HG03095 (cell line): ENCODE measurements at regions not wholly inside any gene's neighbourhood (a gene's known extent, or its start where the extent isn't known, plus 50 kb on each side); places are given as distances from the start of the nearest gene placed in this dataset.
A peak's percentile ranks its signal among the peaks of the same experiment; 100 is the strongest.
"Not testable (repeated sequence)": the region's sequence is repeated elsewhere in the genome, so short reads cannot be mapped to it uniquely, and the experiment has no call there.

ENCODE experiments used
- ATAC-seq: cut with Tn5 transposase; IDR thresholded peaks from one replicate; pipeline ENCODE4 v1.9.1; 2021; ENCODE audit warnings: moderate library complexity; ENCODE audit not compliant: unreplicated experiment

DNA sequence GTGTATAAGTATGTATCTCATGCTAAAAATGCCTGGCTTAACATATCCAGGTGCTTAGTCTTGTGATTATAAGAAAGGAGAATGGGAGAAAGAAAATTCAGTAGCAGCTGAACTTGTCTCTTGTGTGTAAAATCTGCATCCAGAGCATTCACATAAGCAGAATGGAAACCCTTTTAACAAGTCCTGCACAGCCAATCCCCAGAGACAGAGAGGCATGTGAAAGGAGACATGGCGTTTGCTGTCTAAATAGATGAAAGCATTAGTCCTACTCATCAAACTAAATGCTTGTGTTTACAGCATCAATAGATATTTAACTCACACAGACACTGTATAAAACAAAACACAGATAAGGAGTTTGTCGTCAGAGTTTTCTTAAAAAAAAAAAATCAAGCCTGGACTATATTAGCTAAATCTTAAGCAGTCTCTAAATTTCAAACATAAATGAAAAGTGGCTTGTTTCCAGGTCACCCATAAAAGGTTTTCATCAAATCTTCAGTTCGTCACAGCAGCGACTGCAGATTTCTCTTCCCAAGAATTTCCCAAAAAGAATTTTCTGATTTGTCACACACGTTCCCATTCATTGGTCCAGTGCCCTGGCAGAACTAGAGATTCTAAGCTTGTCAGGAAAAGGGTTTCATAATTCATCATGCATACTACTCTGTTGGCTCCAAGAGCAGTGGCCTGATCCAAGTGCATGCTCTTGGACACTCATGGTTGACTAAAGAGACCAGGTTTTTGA is 249.2 kb downstream of the BTG1 start:
- ATAC-seq: no peak

DNA sequence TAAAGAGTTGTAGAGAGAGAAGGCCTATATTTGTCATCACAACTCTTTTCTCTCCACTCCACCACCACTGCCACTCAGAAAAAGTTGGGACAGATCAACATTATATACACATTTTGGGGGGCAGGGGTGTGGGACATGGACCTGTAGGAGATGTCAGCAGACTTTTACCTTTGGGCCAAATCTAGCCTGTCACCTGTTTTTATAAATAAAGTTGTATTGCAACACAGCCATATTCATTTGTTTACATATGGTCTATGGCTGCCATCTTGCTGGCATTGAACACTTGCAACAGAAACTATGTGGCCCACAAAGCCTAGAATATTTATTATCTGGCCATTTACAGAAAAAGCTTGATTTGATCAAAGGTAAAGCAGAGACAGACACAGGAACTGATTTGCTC is 250.7 kb downstream of the BTG1 start:
- no peak for ATAC-seq

DNA sequence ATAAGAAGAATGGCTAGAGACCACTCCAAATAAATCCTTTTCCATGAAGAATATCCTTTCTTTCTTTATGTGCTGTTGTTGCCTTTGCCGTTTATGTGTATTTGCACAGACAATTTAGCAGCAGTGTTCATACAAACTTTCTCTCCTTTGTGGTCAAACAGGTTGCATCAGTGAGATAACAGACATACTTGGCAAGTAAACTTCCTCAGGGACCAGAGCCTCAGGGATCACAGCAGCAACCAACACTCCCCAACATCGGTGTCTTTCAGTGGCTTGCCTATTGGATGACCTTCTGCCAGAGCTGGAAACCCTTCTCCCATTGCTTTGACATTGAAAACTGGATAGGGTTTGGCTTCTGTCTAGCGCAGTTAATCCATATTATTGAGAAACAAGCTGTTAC is 252.2 kb downstream of the BTG1 start:
- no peak for ATAC-seq

DNA sequence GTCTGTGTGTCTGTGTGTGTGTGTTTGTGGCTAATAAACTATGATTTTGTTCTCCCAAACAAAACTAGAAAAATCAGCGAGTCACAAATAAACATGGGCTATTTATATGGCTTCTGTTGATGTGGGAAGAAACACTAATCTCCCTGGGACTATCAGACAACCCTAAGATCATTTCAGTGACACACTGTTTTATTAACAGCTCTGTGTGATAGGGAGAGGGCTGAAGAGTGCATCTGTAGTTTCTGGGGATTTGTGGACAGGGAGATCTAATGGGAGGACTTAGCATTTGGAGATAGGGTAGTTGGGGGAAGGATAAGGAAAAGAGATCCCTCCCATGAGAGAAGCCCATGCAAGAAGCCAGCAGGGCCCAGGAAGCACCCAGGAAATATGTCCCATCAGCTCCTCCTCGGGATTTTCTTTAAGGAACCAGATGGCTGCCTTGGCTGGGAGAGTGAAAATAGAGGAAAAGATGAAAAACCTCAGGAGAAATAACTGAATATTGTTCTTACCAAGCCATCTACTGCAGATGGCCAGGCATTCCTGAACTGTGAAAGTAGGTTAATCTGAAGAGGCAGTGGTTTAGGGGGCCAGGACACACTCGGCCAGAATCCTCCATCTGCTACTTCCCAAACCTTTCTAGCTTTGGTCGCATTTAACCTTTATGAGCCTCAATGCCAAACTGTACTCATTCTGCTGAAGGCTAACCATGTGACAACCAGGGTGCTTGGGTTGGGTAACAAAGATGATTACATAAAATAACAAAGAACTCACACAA is 253.4 kb downstream of the BTG1 start:
- ATAC-seq: no peak

DNA sequence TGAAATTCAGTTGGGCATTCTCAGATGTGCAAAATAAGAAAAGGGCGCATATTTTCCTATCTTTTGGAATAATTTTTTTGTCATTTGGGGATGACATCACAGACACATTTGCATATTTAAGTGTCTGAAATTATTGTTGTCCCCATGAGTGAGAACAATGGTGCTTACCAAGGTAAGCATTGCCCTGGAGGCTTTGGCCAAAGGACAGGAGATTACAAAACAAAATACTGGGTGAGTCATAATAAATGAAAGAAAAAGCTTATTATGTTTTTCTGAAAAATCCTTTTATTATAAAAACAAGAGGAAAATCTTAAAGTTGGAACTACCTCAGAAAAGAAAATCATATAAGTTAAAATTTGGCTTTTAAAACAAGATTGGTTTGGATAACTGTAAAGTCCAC is 254.9 kb downstream of the BTG1 start:
- no peak for ATAC-seq

DNA sequence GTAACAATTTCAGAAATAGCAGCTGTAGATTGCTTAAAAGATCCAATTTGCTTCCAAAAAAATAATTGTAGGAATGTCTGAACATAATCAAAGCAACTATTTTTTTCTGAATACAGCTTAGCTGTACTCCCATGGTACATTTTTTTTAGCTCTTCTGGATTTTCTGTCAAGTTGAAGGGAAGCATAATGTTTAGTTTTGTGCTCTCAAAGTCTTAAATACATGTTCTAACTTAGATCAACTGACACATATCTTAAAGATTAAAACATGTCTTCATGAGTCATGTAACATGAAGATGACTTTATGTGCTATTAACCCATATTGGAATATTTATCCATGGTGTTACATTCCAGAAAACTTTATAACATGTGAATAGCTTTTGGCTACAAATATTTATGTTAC is 255.7 kb downstream of the BTG1 start:
- ATAC-seq: no peak

DNA sequence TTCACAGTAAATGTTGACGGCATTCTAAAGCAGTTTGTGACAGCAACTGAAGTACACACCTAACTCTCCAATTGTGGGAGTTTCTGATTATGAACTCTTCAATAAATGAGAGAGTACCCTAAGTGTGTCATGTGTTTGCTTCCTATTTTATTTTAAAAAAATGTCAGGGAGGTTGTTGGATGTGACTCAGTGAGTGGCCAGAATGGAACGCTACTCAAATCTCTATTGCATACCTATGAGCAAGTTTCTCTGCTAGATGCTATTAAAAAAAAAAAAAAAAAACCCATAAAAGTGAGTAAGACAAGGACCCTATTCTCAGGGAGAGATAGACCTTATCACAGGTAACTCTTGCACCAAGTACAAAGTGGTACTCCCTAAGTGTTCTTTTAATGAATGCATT is 256.6 kb downstream of the BTG1 start:
- ATAC-seq: no peak

DNA sequence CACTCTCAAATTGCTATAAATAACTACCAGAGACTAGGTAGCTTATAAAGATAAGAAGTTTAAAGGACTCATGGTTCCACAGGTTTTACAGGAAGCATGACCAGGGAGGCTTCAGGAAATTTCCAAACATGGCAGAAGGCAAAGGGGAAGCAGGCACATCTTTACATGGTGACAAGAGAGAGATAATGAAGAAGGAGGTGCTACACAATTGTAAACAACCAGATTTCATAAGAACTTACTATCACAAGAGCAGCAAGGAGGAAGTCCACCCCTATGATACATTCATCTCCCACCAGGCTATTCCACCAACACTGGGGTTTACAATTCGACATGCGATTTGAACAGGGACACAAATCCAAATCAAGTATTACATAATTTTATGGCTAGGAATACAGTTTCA is 257.7 kb downstream of the BTG1 start:
- no peak for ATAC-seq

DNA sequence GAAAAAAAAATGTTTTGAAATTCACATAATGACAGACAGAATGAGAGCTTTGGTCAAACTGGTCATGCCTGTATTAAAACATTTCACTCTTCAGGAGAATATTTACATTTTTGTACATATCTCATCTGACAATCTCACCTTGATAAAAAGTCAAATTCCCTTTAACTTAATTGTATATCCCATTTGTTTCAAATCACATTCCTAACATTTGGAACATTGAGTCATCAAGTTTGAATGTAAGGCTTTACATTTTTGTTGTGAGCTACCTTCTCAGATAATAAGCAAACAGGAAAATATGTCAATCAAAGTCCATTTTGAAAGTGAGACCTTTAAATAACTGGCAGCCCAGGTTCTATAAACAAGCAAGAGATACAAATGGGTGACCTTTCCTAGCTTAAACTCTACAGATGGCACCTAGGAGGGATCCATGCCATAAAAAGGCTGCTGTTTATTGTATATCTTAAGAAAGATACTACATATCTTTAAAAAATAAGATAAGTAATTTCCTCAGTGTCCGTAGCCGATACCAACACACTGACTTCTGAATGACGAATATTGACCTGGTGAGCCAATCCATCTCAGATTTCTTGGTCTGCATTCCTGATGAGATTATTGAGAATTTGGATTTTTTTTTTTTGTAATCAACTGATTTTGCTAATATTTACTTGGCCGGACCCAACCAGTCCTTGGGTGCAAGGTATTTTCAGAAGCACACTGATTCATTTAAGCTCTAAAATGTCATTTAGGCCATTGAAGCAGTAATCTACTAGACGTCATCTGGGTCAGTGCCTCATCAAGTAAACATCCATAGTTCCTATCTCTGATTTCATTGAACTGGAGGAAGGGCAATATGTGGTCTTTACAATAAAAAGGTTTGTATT is 259.6 kb downstream of the BTG1 start:
- no peak for ATAC-seq

DNA sequence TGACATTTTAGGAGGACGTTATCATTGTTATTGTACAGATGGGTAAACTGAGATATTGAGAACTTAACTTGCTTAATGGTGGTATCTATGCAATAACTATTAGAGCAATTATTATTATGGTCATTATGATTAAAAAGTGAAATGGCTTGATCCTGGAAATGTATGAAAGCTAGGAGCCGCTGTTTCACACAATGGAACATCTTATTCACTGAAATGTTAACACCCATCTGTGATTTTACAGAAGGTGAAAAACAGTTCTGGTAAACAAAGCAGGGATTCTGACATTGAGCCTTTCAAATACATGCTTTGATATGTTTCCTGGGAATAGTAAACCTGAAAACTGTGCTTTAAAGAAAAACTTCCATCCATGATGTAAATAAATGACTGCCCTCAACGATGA is 261.4 kb downstream of the BTG1 start:
- ATAC-seq: no peak

DNA sequence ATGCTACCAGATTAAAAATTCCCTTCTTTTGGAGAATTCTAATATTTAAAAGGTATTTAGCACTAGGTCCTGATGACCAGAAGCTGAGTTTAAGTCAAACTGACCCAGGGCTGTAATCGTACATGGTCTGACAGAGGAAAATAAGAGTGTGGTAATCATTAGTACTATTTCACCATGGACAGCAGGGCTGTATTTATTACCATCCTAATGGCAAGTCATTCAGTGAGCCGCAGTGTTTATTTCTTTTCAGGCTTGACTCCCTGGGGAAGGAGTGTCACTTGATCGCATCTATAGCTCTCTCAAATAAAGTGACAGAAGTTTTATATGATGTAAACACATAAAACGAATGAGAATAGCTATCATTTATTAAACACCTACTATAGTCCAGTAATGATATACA is 261.8 kb downstream of the BTG1 start:
- ATAC-seq: no peak

DNA sequence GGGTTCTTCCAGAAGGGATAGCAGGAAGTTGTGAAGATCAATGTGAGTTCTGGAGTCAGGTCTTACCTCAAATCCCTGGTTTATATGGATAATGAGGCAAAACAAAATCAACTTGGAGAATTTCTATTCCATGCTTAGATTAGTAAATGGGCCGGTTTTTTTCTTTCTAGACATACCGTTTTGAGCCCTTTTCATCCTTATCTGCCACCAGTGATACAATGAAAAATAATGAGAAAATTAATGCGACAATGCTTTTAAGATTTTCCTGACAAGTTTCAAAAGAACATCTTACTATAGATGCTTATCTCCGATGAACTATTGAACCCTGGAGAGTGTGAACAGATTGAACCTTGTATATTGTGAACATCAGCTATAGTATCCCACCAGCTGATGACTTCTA is 262.7 kb downstream of the BTG1 start:
- no peak for ATAC-seq

DNA sequence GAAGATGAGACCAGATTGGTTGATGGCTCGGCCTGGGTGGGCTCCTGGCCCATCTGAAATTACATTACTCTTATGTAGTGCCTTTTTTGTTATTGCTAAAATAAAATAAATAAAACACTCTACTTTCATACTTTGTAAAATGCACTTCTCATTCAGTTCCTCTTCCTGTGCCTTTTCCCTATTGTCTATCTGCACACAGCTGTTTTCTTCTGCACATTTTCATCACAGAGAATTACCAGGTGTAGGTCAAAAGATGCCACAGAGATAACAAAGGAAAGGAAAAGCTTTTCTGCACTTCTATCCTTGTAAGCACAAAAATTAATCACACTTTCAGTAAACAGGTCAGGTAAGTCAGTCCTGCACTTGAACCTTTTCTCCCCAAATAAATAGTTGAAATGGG is 265.1 kb downstream of the BTG1 start:
- ATAC-seq: no peak

DNA sequence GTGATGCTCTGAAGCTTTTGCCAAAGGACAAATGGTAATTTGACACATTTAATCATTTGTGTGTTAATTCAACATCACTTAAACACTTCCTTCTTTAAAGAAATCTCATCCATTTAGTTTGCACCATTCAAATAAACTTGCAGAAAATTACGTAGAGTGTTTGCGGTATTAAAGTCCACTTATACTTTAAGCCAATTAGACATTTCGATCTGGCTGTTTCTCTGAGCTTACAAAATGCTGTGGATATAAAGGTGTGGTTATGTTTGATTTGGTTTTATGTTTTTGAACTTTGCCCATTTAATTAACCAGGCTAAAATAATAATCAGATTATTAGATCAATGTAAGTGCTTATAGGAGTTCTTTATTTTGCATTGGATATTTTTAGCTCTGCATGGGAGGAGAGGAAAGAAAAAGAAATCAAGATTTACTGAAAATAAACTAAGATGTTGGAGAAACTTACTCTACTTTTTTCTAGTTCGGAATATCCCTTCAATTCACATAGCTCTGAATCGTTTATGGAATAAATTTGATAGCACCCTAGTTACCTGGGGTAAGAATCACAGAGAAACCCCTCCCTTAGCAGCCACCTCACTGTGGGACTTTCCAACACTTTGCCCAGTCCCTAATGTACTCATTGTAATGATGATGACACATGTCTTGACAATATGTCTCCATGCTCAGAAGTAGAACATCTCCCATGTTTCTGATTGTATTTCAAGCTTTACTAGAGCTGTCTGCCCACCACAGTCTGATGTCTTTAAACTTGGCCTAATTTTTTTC is 268.0 kb downstream of the BTG1 start:
- no peak for ATAC-seq

DNA sequence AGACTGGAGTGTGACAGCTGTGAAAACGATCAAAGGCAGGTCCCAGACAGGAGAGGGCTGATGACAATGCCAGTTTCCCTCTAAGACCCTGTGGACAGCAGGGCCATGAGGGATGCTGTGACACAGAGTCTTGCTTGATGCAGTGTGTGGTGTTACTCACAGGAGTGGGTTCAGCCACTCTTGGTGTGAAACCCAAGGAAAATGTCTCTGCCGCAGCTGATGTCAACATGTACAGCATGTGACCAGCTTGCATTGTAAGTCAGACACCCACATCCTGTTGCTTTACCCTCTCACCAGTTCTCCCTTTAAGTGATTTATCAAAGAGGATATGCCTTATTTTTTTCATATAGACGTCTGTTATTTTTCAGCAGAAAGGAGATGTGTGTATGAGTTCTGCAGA is 268.6 kb downstream of the BTG1 start:
- ATAC-seq: peak; percentile 73

DNA sequence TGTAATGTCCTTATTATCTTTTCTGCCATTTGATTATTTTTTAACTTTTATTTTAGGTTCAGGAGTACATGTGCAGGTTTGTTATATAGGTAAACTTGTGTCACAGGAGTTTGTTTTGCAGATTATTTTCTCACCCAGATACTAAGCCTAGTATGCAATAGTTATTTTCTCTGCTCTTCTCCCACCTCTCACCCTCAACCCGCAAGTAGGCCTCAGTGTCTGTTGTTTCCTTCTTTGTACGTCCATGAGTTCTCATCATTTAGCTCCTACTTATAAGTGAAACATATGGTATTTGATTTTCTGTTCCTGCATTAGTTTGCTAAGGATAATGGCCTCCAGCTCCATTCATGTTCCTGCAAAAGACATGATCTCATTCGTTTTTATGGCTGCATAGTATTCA is 270.0 kb downstream of the BTG1 start:
- not testable (repeated sequence) for ATAC-seq

DNA sequence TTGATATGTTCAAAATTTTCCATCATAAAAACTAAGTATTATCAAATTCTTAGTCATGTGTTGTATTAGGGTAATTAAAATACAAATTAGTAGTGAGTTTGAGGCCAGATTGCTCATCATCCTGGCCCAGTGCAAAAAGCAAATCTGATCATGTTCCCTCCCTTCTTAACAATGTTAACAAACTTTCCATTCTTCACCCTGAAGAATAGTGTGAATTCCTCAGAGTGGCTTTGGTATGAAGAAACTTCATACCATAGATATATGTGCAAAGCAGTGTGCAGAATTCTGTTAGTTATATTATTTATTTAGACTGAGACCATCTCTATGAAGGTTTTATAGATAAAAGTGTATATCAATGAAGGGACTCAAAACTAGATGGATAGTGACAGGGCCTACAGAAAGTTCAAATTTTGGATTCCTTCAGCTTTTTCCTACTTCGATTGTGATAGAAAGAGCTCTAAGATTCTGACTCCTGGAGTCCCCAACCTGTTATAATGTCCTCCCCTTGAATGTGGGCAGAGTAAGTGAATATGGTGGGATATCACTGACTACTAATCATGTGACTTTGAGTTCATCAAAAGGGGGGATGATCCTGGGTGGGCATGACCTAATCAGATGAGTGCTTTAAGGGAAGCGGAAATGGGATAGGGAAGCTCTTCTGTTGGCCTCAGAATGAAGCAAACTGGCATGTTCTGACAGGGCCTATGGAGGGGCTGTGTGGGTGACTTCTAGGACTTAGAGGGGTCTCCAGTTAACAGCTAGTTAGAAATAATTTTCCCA is 271.4 kb downstream of the BTG1 start:
- no peak for ATAC-seq

DNA sequence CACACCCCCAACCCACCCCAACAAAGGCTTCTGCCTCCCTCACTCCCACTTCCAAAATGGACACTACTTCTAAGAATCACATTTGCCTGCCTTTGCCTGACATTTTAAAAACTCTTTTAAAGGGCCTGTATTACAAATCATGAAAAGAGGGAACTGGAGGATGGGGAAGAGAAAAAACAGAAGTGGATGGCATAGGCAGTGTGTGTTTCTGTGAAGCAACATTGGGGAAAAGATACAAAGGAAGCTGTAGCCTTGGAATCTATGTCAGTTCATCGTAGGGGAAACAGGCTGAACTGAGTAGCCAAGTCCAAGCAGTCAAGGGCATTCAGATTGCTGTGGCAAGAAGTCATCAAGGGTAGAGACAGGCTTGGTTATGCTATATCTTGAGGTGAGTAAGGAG is 273.9 kb downstream of the BTG1 start:
- ATAC-seq: no peak

DNA sequence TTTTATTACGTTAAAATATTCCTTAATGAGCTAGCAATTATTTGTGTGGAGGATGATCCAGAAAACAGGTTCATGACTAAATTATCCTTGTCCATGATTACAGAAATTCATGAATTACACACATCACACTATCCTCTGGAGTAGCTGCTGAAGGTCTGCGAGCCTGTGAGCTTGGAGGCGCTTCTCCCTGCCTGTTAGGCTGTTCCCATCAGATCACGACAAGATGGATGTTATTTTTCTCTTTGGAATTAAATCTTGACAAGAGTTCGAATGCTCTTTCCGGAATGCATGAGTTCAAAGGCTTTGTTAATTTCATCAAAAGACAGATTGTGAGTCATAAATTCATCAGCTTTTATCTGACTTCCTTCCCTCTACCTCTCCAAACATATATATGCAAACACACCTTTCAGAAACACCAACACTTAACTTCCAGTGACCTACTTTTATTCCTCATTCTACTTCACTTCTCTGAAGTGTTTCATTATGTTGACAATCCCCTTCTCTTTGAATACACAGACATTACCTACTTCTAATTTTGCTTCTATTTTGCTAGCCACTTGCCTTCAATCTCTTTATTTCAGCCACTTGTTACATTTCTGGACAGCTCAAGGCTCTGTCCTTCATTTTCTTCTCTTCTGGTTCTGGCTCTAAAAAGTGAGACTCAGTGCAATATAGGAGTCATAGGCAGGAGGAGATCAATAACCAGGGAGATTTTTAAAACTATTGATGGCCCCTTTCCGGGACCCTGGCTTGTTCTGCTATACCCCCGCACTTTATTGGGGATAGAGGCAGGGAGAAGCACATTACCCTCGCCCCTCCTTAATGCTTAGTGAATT is 274.6 kb downstream of the BTG1 start:
- ATAC-seq: no peak
